Muscle of back (tissue), 3 donors: ENCODE measurements at regions not wholly inside any gene's neighbourhood (a gene's known extent, or its start where the extent isn't known, plus 50 kb on each side); places are given as distances from the start of the nearest gene placed in this dataset.
A peak's percentile ranks its signal among the peaks of the same experiment; 100 is the strongest.

ENCODE experiments used
- DNase-seq, 3 donors: peaks; one replicate each; pipeline versions ENCODE4 v3.0.0 to v3.0.0-alpha.2; 2013

GRCh38 chr13:39100996-39101738 is 62.9 kb downstream of the NHLRC3 start:
- peak; percentile 30 to 62 (median 52) for DNase-seq

DNA sequence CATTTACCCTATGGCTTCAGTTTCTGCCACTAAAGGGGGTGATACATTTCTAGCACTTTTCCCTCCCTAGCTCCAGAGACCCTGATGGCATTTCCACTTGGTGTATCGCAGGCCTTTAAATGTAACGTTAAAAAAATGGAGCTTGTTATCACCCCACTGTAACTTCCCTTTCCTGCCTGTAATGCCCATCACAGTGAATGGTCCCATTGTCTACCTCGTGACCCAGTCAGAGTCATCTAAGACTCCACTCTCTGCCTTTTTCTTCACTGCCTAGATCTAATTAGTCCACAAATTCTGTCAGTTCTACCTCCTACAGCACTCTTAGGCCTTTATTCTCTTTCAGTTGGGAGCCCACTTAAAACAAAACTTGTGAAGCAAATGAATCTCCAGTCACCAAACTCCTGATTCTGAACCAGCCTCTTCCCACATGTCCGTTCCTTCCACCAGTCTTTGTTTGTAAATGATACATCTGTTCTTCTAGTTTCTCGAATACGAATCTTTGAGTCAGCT is 64.8 kb downstream of the NHLRC3 start:
- no peak for DNase-seq

- DNase-seq, result peak; percentile 17 to 47 (median 38)
Observed at GRCh38 chr13:39105110-39105509, 66.9 kb downstream of the NHLRC3 start.

DNA sequence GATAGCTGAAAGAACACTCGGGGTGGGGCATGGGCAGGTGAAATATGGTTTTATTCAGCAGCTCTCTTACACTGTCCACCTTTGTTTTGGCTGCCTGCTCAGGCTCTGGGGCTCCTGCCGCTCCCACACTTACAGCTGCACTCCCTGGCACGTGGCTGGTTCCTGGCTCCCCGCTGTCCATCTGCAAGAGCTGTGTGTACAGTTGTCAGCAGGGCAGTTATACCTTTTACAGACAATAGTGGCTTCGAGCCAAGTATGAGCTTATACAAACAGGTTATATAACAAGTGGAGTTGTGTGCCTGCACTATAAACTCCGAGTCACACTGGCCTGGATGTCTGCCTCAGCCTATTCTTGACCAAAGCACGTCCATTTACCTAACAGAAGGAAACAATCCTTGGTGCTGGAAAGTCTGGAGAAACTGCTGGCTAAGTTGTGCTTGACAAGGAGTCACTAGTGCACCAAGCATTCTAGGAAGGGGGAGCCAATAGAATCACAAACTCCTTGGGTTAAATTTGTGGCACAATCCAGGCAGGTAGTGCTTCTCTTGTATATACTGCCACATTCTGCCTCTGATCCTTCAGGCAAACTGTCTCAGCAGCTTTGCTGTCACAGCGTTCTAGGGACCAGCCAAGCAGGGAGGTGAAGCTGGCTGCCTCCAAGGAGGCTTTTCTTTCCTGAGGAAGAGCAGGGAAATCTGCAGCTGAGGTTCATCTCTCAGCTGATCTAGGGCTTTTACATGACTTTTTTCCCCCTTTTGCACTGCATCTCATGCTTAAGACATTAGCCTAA is 68.2 kb downstream of the NHLRC3 start:
- DNase-seq, result no peak

GRCh38 chr13:39107561-39107960 is 69.3 kb downstream of the NHLRC3 start:
- DNase-seq, result no peak

GRCh38 chr13:39108783-39109182 is 70.5 kb downstream of the NHLRC3 start:
- peak in 1 of 3 donors; percentile 35 for DNase-seq

GRCh38 chr13:39110518-39111097 is 72.4 kb downstream of the NHLRC3 start:
- no peak for DNase-seq

DNA sequence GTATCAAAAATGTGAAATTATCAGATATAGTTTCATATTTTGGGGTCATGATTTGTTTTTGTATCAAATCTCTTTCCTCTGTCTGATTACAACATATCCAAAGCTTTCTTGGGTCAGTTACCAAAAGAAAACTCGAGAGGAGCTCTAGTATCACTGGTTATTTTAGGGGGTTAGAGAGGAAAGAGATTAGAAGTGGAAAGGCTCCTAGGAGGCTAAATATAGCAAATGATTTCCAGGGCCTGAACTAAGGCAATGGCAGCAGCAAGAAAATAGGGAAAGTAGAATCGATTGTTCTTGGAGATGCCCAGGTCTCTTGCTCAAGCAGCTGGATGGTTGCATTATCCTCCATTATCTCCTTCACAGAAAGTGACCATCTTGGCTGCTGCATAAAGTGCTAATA is 72.9 kb downstream of the NHLRC3 start:
- no peak for DNase-seq

DNA sequence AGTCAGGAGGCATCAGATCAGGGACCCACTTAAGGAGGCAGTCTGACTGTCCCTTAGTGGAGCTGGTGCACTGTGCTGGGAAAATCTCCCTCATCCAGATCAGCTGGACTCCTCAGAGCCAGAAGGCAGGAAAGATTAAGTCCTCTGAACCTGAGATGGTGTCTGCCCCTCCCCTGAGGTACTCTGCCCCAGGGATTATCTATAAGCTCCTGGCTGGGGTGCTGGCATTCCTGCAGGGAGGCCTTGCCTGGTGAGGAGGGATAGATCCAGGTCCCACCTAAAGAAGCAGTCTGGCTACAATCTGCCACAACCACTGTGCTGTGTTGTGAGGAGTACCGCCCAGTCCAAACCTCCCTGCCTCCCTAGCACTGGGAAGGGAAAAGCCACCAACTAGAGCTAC is 81.2 kb downstream of the NHLRC3 start:
- no peak for DNase-seq

GRCh38 chr13:39123578-39123977 is 85.3 kb downstream of the NHLRC3 start:
- no peak for DNase-seq

DNA sequence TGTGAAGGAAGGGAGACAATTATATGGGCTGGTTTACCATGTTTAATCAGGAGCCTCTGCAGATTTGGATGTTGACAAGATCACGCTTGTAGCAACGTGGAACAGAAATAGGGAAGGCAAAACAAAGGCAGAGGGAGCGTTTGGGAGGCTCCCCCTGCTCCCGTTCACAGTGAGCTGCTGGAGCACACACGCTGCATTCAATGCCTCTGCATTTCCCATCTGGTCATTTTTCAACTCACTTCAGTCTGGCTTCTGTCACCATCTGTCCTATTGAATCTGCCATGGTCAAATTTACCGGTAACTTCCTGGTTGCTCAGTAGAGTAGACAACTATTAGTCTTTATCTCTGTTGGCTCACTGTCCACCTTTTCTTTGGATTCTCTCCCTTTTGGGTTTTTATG is 91.0 kb downstream of the NHLRC3 start:
- no peak for DNase-seq

- DNase-seq, result no peak
Observed at GRCh38 chr13:39130301-39130700, 92.0 kb downstream of the NHLRC3 start.

DNA sequence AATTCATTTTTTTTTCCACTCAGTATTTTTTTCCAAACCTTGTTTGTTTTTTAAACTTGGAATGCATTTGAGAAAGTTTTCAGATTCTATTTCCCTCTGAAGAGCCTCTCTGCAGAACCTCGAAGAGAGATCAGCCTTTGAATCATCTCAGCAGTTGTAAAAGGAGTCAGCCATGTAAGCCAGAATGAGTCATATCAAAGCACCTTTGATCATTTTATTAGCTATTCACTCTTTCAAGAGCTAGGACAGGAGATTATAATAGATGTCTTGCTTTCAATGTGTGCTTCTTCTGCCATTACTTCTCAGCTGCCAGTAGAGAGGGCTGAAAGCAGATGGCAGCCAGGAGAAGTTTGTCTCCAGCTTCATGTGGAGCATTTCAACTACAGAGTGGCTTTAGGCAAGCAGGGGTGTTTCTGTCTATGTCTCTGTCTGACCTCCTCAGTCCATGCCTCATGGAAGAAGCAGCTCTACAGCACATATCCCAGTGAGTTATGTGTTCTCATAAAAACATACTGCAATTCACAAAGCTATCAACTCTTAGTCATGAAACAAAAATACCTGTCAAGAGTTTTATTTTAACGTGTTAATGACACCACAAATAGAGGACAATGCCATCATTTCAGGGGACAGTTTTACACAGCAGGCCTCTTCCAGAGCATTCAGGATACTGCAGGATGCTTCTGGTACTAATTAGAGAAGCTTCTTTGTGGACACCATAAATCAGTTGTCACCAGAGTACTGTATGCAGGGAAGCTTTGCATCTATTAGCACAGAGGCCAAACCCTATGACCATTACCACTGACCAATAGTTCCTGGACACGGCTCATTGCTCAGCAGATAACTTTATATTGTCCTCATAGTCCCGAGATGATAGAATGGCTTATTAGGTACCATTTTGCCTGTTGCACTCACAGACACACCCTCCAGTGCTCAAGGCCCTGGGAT is 94.3 kb downstream of the NHLRC3 start:
- DNase-seq, result no peak

- no peak for DNase-seq
Observed at GRCh38 chr13:39133781-39134180, 95.5 kb downstream of the NHLRC3 start.

DNA sequence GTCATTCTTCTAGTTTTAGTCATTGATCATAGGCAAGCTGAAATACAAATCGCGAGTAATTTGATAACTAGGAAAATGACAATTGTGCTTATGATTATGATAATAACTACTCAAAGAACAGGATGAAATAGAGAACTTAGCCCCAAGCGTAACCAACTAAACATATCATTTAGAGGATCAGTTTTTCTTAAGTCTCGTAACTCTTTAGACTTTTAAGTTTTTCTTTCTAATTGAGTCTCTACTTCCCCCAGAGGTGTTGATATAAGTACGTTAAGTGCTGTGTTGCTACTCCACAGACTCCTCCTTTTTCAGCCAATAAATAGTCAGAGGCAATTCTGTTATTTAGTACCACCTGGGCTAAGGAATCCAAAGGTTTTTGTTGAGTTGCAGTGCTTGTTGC is 96.3 kb downstream of the NHLRC3 start:
- DNase-seq, result no peak

GRCh38 chr13:39144391-39144790 is 106.1 kb downstream of the NHLRC3 start:
- no peak for DNase-seq

- DNase-seq, result peak; percentile 63 to 87 (median 80)
Observed at GRCh38 chr13:39144941-39145533, 106.8 kb downstream of the NHLRC3 start.

DNA sequence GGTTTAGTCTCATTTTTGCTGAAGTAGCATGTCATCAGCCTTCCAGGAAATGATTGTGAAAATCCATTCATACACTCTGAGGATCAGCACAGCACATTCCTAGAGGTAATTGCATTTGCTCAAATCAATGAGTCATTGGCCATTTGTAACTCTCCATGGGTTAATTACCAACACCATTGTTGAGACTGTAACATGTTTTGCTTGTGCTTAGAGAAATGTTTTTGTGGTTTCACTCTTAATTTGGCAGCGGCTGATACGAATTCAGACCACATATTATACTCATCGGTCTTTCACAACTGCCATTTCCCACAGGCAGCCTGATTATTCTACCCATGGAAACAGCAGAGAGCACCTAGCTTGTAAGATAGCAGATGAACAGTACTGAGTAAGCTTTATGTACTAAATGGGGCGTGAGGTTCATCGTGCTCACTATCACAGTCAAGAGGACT is 110.3 kb downstream of the NHLRC3 start:
- peak in 1 of 3 donors; percentile 52 for DNase-seq

DNA sequence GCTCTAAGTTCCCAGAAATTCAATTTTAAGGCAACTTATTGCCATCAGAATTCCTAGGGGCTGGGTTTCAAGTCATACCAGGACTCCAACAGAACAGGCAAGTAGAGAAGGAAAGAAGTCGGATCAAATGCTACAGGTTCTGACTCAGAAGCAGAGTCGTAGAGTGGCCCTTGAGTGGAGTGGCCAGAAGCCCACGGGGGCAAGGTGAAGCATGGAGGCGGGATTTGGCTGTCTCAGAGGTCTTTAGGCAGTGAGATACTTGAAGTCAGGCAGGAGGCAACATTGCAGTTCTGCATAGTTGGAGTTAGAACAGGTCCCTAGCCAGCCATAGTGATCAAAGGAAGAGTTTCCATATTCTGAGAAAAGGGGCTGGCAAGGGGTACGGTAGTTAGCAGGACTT is 111.6 kb downstream of the NHLRC3 start:
- no peak for DNase-seq

- DNase-seq, result no peak
Observed at GRCh38 chr13:39154041-39154440, 115.8 kb downstream of the NHLRC3 start.

DNA sequence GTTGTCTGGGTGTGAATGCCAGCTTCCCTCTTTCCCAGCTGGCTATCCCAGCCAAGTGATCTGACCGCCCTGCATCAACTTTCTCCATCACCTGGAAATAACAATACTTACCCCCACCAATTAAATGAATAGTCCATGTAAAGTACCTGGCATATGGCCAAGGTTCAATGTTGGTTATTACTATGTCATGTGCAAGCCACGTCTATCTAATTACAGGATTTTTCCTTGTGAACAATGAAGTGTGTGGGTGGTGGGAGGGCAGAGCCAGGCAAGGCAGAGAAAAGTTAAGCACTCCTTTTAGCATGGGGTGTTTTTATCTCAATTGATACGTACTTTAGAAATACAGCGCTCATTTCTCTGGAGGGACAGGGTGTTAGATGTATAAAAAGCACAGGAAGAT is 121.1 kb downstream of the NHLRC3 start:
- peak in 1 of 3 donors; percentile 32 for DNase-seq
